Aorta (tissue), 5 donors: ENCODE measurements at regions not wholly inside any gene's neighbourhood (a gene's known extent, or its start where the extent isn't known, plus 50 kb on each side); places are given as distances from the start of the nearest gene placed in this dataset.

Experiments
- ATAC-seq: fragments of 200-7000 bp; cut with Tn5 transposase; one replicate; pipeline ENCODE4 v1.9.1; 2022; ENCODE audit warnings: moderate library complexity; ENCODE audit not compliant: low FRiP score
- DNase-seq, 2 donors: peaks; one replicate each; pipeline ENCODE4 v3.0.0-alpha.2; 2020
- H3K27ac ChIP-seq, 2 donors: one replicate each; pipeline ENCODE4 v1.5.1; 2013; ENCODE audit warnings: low read length in 2 of 2, mild to moderate bottlenecking in 2 of 2, moderate library complexity in 2 of 2, control low read depth in 1 of 2, inconsistent platforms in 1 of 2, low read depth in 1 of 2
- H3K27me3 ChIP-seq, 2 donors: one replicate each; pipeline ENCODE4 v1.6.1; 2013; ENCODE audit warnings: control low read depth in 1 of 2, low read length in 1 of 2, mild to moderate bottlenecking in 1 of 2, moderate library complexity in 1 of 2; ENCODE audit not compliant: insufficient read depth in 2 of 2, control insufficient read depth in 1 of 2
- H3K36me3 ChIP-seq, 2 donors: one replicate each; pipeline ENCODE4 v1.6.1; 2013; ENCODE audit warnings: control low read depth in 1 of 2, low read length in 1 of 2, mild to moderate bottlenecking in 1 of 2; ENCODE audit not compliant: insufficient read depth in 2 of 2, control insufficient read depth in 1 of 2
- H3K4me1 ChIP-seq, 2 donors: one replicate each; pipeline ENCODE4 v1.6.1; 2013; ENCODE audit warnings: low read length in 2 of 2, control low read depth in 1 of 2, mild to moderate bottlenecking in 1 of 2, moderate library complexity in 1 of 2; ENCODE audit not compliant: insufficient read depth in 2 of 2, control insufficient read depth in 1 of 2
- H3K4me3 ChIP-seq, 2 donors: one replicate each; pipeline ENCODE4 v1.5.1; 2013; ENCODE audit warnings: low read length in 2 of 2, control low read depth in 1 of 2, mild to moderate bottlenecking in 1 of 2
- H3K9me3 ChIP-seq: one replicate; pipeline ENCODE4 v1.6.1; 2013; ENCODE audit warnings: mild to moderate bottlenecking, low read length; ENCODE audit not compliant: control insufficient read depth
- WGBS, 2 donors: extraction: QIAGEN DNeasy Blood & Tissue Kit; methylation state at CpG; one replicate each; pipeline ENCODE4 v1.1.7; 2013; 5-methylcytosine and 5-hydroxymethylcytosine counted together
- intact Hi-C, 2 donors: fragments of 100-400 bp; cut with DNase I; formaldehyde crosslinking; loops; one replicate each; pipeline versions ENCODE4 v1.14.2 to v1.15.0; 2022
- donor health status: healthy with polysubstance abuse.
- donor health status: Bipolar disorder and iron deficiency.
- donor health status: DM: no; HTN: no; CAD: no.
- donor health status: DM: no; HTN: no; CAD: no.
- donor health status: DM: yes; HTN: yes; CAD: no.

GRCh38 chr13:33377825-33378224, 92.3 kb upstream of the STARD13 start:
- Histone ChIP-seq H3K4me3 (no peak overlapping the region), H3K9me3 (no peaks in the 10 kb centered on the region), H3K27me3 (no peaks in the 10 kb centered on the region), H3K27ac (no peak overlapping the region), H3K4me1 (no peaks in the 10 kb centered on the region), H3K36me3 (no peaks in the 10 kb centered on the region)
- ATAC-seq (no peak), DNase-seq (no peak)
- intact Hi-C loops: no loop called here

- no peak for ATAC-seq
- Histone ChIP-seq H3K4me1 (no peaks in the 10 kb centered on the region), H3K9me3 (no peaks in the 10 kb centered on the region), H3K36me3 (no peaks in the 10 kb centered on the region), H3K4me3 (no peak overlapping the region), H3K27ac (no peak overlapping the region), H3K27me3 (no peaks in the 10 kb centered on the region)
- DNase-seq: no peak
- intact Hi-C loops: no loop called here
These were observed 94.1 kb upstream of the STARD13 start for GRCh38 chr13:33379608-33380007.

GRCh38 chr13:33380487-33381079, 95.0 kb upstream of the STARD13 start:
- DNase-seq (no peak), ATAC-seq (no peak)
- Histone ChIP-seq H3K4me3 (no peak overlapping the region), H3K4me1 (no peaks in the 10 kb centered on the region), H3K27ac (no peak overlapping the region), H3K36me3 (no peaks in the 10 kb centered on the region), H3K27me3 (no peaks in the 10 kb centered on the region), H3K9me3 (no peaks in the 10 kb centered on the region)
- intact Hi-C loops: no loop called here
- 70 to 74% methylated on average over 3 of the region's 3 CpGs for WGBS, 2 donors

GRCh38 chr13:33381180-33381579, 95.6 kb upstream of the STARD13 start:
- ATAC-seq: no peak
- no peak for DNase-seq
- Histone ChIP-seq H3K27me3 (no peaks in the 10 kb centered on the region), H3K4me1 (no peaks in the 10 kb centered on the region), H3K4me3 (no peak overlapping the region), H3K36me3 (no peaks in the 10 kb centered on the region), H3K27ac (no peak overlapping the region), H3K9me3 (no peaks in the 10 kb centered on the region)
- 95 to 97% methylated on average over 5 of the region's 5 CpGs for WGBS, 2 donors
- intact Hi-C loops: no loop called here

- WGBS, 2 donors: 95% methylated on average over 8 of the region's 8 CpGs
- DNase-seq: no peak
- no peak for ATAC-seq
- H3K36me3 ChIP-seq: no peaks in the 10 kb centered on the region
- no peaks in the 10 kb centered on the region for H3K9me3 ChIP-seq
- no peak overlapping the region for H3K4me3 ChIP-seq
- H3K27me3 ChIP-seq: no peaks in the 10 kb centered on the region
- intact Hi-C loops: no loop called here
- H3K4me1 ChIP-seq: no peaks in the 10 kb centered on the region
- no peak overlapping the region for H3K27ac ChIP-seq
These were observed 96.4 kb upstream of the STARD13 start for GRCh38 chr13:33381906-33382305.

- intact Hi-C loops: no loop called here
- ATAC-seq: no peak
- H3K27ac ChIP-seq: no peak overlapping the region
- no peaks in the 10 kb centered on the region for H3K36me3 ChIP-seq
- no peaks in the 10 kb centered on the region for H3K9me3 ChIP-seq
- no peaks in the 10 kb centered on the region for H3K27me3 ChIP-seq
- no peak for DNase-seq
- H3K4me1 ChIP-seq: no peaks in the 10 kb centered on the region
- H3K4me3 ChIP-seq: no peak overlapping the region
- 88 to 89% methylated on average over 12 of the region's 12 CpGs for WGBS, 2 donors
These were observed 98.4 kb upstream of the STARD13 start for GRCh38 chr13:33383724-33384577.

- H3K36me3 ChIP-seq: no peaks in the 10 kb centered on the region
- DNase-seq (no peak), ATAC-seq (peak; percentile 11)
- H3K4me3 ChIP-seq: no peak overlapping the region
- no peaks in the 10 kb centered on the region for H3K4me1 ChIP-seq
- 82 to 88% methylated on average over 8 of the region's 8 CpGs for WGBS, 2 donors
- H3K27ac ChIP-seq: no peak overlapping the region
- no peaks in the 10 kb centered on the region for H3K27me3 ChIP-seq
- H3K9me3 ChIP-seq: no peaks in the 10 kb centered on the region
- intact Hi-C loops: no loop called here
These were observed 102.9 kb upstream of the STARD13 start for GRCh38 chr13:33388286-33388998.

- intact Hi-C loops: no loop called here
- no peaks in the 10 kb centered on the region for H3K27me3 ChIP-seq
- no peak overlapping the region for H3K4me3 ChIP-seq
- 89% methylated on average over 4 of the region's 4 CpGs for WGBS, 2 donors
- DNase-seq (no peak), ATAC-seq (no peak)
- no peak overlapping the region for H3K27ac ChIP-seq
- no peaks in the 10 kb centered on the region for H3K9me3 ChIP-seq
- H3K36me3 ChIP-seq: no peaks in the 10 kb centered on the region
- H3K4me1 ChIP-seq: no peaks in the 10 kb centered on the region
These were observed 107.3 kb upstream of the STARD13 start for GRCh38 chr13:33392794-33393405.
